A549 (cell line): ENCODE measurements at regions not wholly inside any gene's neighbourhood (a gene's known extent, or its start where the extent isn't known, plus 50 kb on each side); places are given as distances from the start of the nearest gene placed in this dataset.

Source experiments
- ATAC-seq, 2 experiments: fragments of 200-7000 bp in 1 of 2; fragments of >200 bp in 1 of 2; cut with Nextera tagmentation in 1 of 2; cut with Tn5 transposase in 1 of 2; 3 replicates each; pipeline versions ENCODE4 v1.8.0 to v1.9.1; 2018 to 2020; ENCODE audit warnings: mild to moderate bottlenecking in 1 of 2, moderate library complexity in 1 of 2
- CTCF ChIA-PET: fragments of 300-600 bp; sonication (Branson Sonifier 250); formaldehyde crosslinking; extraction: SDS; loops from one replicate; lab custom pipeline; 2021; ENCODE audit warnings: antibody characterized with exemption, inconsistent platforms; lab: Yijun Ruan, JAX
- POLR2A ChIA-PET: fragments of 350-600 bp; formaldehyde crosslinking; extraction: SDS; loops from one replicate; lab custom pipeline; 2021; ENCODE audit warnings: antibody characterized with exemption, inconsistent platforms; lab: Yijun Ruan, JAX
- DNase-seq, 2 experiments: peaks; one replicate each; pipeline versions ENCODE4 v3.0.0 to v3.0.0-alpha.2; 2011 to 2016; ENCODE audit warnings: low read depth in 1 of 2, low spot score in 1 of 2
- FAIRE-seq: peaks from 2 replicates; lab custom pipeline; 2011; peaks lifted over from hg19 to GRCh38; lab: Jason Lieb, UNC
- H3K27ac ChIP-seq, 2 experiments: fragments of >200 bp; sonication (Bioruptor Twin); formaldehyde crosslinking; 3 replicates each; pipeline ENCODE4 v1.5.1; 2016 to 2017
- H3K4me1 ChIP-seq: fragments of >200 bp; sonication (Bioruptor Twin); formaldehyde crosslinking; 3 replicates; pipeline ENCODE4 v1.6.1; 2016
- H3K4me2 ChIP-seq: fragments of >200 bp; sonication (Bioruptor Twin); formaldehyde crosslinking; 3 replicates; pipeline ENCODE4 v1.6.1; 2016
- H3K4me3 ChIP-seq: fragments of >200 bp; sonication (Bioruptor Twin); formaldehyde crosslinking; 3 replicates; pipeline ENCODE4 v1.5.1; 2016
- H3K9me3 ChIP-seq: fragments of >200 bp; sonication (Bioruptor Twin); formaldehyde crosslinking; 3 replicates; pipeline ENCODE4 v1.6.1; 2016
- ATOH8 ChIP-seq: fragments of 250-450 bp; sonication (Bioruptor Pico); IDR thresholded peaks from 2 replicates; pipeline ENCODE4 v1.5.0; 2020; ENCODE audit warnings: low read depth, mild to moderate bottlenecking, moderate library complexity
- BHLHE40 ChIP-seq: IDR thresholded peaks from 2 replicates; pipeline ENCODE4 v1.6.1; 2012; ENCODE audit warnings: low read depth, low read length, inconsistent platforms
- CBX2 ChIP-seq: fragments of 200-600 bp; sonication (generic); IDR thresholded peaks from 2 replicates; pipeline ENCODE4 v1.6.1; 2016; ENCODE audit warnings: low read depth, mild to moderate bottlenecking, borderline replicate concordance
- CHD4 ChIP-seq: fragments of 200-600 bp; sonication (generic); IDR thresholded peaks from 2 replicates; pipeline ENCODE4 v1.6.1; 2016; ENCODE audit warnings: antibody characterized with exemption, mild to moderate bottlenecking, borderline replicate concordance
- EHMT2 ChIP-seq: fragments of 200-600 bp; sonication (generic); IDR thresholded peaks from 2 replicates; pipeline ENCODE4 v1.6.1; 2016; ENCODE audit warnings: antibody characterized with exemption, low read depth, mild to moderate bottlenecking, moderate library complexity
- EP300 ChIP-seq, 2 experiments: fragments of >200 bp; sonication (Bioruptor Twin); formaldehyde crosslinking; IDR thresholded peaks; 2 replicates in 1 of 2; 3 replicates in 1 of 2; pipeline ENCODE4 v1.6.1; 2016 to 2017
- FOSB ChIP-seq: fragments of 250-450 bp; sonication (Bioruptor Pico); IDR thresholded peaks from 2 replicates; pipeline ENCODE4 v1.5.0; 2020; ENCODE audit warnings: mild to moderate bottlenecking, moderate library complexity
- HEYL ChIP-seq: fragments of 250-450 bp; sonication (Bioruptor Pico); IDR thresholded peaks from 2 replicates; pipeline ENCODE4 v1.8.0; 2021; ENCODE audit warnings: mild to moderate bottlenecking, moderate library complexity
- HOXA7 ChIP-seq: fragments of 250-450 bp; sonication (Bioruptor Pico); IDR thresholded peaks from 2 replicates; pipeline ENCODE4 v1.5.0; 2020; ENCODE audit warnings: mild to moderate bottlenecking, moderate library complexity
- HOXB13 ChIP-seq: fragments of 250-450 bp; sonication (Bioruptor Pico); IDR thresholded peaks from 2 replicates; pipeline ENCODE4 v1.5.0; 2020; ENCODE audit warnings: low read depth, mild to moderate bottlenecking, moderate library complexity
- MAZ ChIP-seq: fragments of 150-350 bp; IDR thresholded peaks from 2 replicates; pipeline ENCODE4 v1.6.1; 2014; ENCODE audit warnings: antibody characterized with exemption, low read depth, low read length, borderline replicate concordance
- MYC ChIP-seq: IDR thresholded peaks from 2 replicates; pipeline ENCODE4 v1.6.1; 2012; ENCODE audit warnings: mild to moderate bottlenecking, inconsistent platforms, low read length, improper control_type of control experiment, borderline replicate concordance
- NFE2L2 ChIP-seq: fragments of 150-350 bp; conservative IDR thresholded peaks from 2 replicates; pipeline ENCODE4 v1.6.1; 2014; ENCODE audit warnings: low read length
- NPAS2 ChIP-seq: fragments of 250-450 bp; sonication (Bioruptor Pico); IDR thresholded peaks from 2 replicates; pipeline ENCODE4 v1.8.0; 2022; ENCODE audit warnings: mild to moderate bottlenecking, moderate library complexity, borderline replicate concordance
- NR3C1 ChIP-seq: fragments of >200 bp; sonication (Bioruptor Twin); formaldehyde crosslinking; IDR thresholded peaks from 3 replicates; pipeline ENCODE4 v1.6.1; 2017
- POLR2A ChIP-seq: IDR thresholded peaks from 2 replicates; pipeline ENCODE4 v1.6.1; 2012; ENCODE audit warnings: mild to moderate bottlenecking, low read length
- POLR2AphosphoS2 ChIP-seq: conservative IDR thresholded peaks from 2 replicates; pipeline ENCODE4 v1.6.1; 2012; ENCODE audit warnings: low read length, improper control_type of control experiment, inconsistent platforms
- RARB ChIP-seq: fragments of 250-450 bp; sonication (Bioruptor Pico); IDR thresholded peaks from 2 replicates; pipeline ENCODE4 v1.8.0; 2021; ENCODE audit warnings: mild to moderate bottlenecking, moderate library complexity
- REST ChIP-seq: fragments of 200-600 bp; sonication (generic); IDR thresholded peaks from 2 replicates; pipeline ENCODE4 v1.6.1; 2016; ENCODE audit warnings: antibody characterized with exemption, mild to moderate bottlenecking, moderate library complexity
- RFX5 ChIP-seq: fragments of 450-650 bp; IDR thresholded peaks from 2 replicates; pipeline ENCODE4 v1.7.1; 2014; ENCODE audit warnings: antibody characterized with exemption, mild to moderate bottlenecking, moderate library complexity
- RNF2 ChIP-seq: fragments of 200-600 bp; sonication (generic); IDR thresholded peaks from 2 replicates; pipeline ENCODE4 v1.6.1; 2016; ENCODE audit warnings: low read depth, mild to moderate bottlenecking, antibody characterized with exemption, moderate library complexity, borderline replicate concordance
- SMC3 ChIP-seq: fragments of >200 bp; sonication (Bioruptor Twin); formaldehyde crosslinking; IDR thresholded peaks from 3 replicates; pipeline ENCODE4 v1.6.1; 2018; ENCODE audit warnings: inconsistent platforms
- TFCP2L1 ChIP-seq: fragments of 250-450 bp; sonication (Bioruptor Pico); IDR thresholded peaks from 2 replicates; pipeline ENCODE4 v1.5.0; 2021; ENCODE audit warnings: mild to moderate bottlenecking
- TP53 ChIP-seq: fragments of 250-450 bp; sonication (Bioruptor Pico); IDR thresholded peaks from 2 replicates; pipeline ENCODE4 v1.5.0; 2021; ENCODE audit warnings: mild to moderate bottlenecking, moderate library complexity
- ZC3H11A ChIP-seq: fragments of 450-650 bp; IDR thresholded peaks from 2 replicates; pipeline ENCODE4 v1.6.1; 2014; ENCODE audit warnings: antibody characterized with exemption, mild to moderate bottlenecking
- ZFP36 ChIP-seq: fragments of 450-650 bp; IDR thresholded peaks from 2 replicates; pipeline ENCODE4 v1.6.1; 2014; ENCODE audit warnings: borderline replicate concordance; ENCODE audit not compliant: partially characterized antibody
- ZSCAN20 ChIP-seq: fragments of 250-450 bp; sonication (Bioruptor Pico); IDR thresholded peaks from 2 replicates; pipeline ENCODE4 v1.8.0; 2022; ENCODE audit warnings: mild to moderate bottlenecking, moderate library complexity
- WGBS: methylation state at CpG from one replicate; pipeline ENCODE4 v1.1.6; 2017; ENCODE audit errors: missing lambda C conversion rate; 5-methylcytosine and 5-hydroxymethylcytosine counted together
- TF ChIP-seq, protein P1 (sequence below): fragments of 150-350 bp; IDR thresholded peaks from 2 replicates; pipeline ENCODE4 v1.6.1; 2014; ENCODE audit warnings: low read depth, mild to moderate bottlenecking, low read length
- TF ChIP-seq, protein P2 (sequence below): fragments of >200 bp; sonication (Bioruptor Twin); formaldehyde crosslinking; IDR thresholded peaks from 2 replicates; pipeline ENCODE4 v1.6.1; 2016
- TF ChIP-seq, protein P3 (sequence below): fragments of 450-650 bp; IDR thresholded peaks from 2 replicates; pipeline ENCODE4 v1.6.1; 2014; ENCODE audit warnings: antibody characterized with exemption

GRCh38 chr4:179182741-179183140, 1740.5 kb upstream of the AGA start:
- no peak for TF ChIP-seq CBX2
- TF ChIP-seq POLR2A = no peak
- no peak for TF ChIP-seq ATOH8 (CRISPR knock-in tag)
- no peak for TF ChIP-seq TFCP2L1 (CRISPR knock-in tag)
- no peak for TF ChIP-seq RFX5
- TF ChIP-seq MYC = no peak
- no peak for TF ChIP-seq NFE2L2
- no peak for TF ChIP-seq NPAS2 (CRISPR knock-in tag)
- TF ChIP-seq, protein P1, sequence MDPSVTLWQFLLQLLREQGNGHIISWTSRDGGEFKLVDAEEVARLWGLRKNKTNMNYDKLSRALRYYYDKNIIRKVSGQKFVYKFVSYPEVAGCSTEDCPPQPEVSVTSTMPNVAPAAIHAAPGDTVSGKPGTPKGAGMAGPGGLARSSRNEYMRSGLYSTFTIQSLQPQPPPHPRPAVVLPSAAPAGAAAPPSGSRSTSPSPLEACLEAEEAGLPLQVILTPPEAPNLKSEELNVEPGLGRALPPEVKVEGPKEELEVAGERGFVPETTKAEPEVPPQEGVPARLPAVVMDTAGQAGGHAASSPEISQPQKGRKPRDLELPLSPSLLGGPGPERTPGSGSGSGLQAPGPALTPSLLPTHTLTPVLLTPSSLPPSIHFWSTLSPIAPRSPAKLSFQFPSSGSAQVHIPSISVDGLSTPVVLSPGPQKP = no peak
- no peak for TF ChIP-seq HOXB13 (CRISPR knock-in tag)
- no peak for TF ChIP-seq ZC3H11A
- TF ChIP-seq POLR2AphosphoS2 = no peak
- no peak for TF ChIP-seq NR3C1
- TF ChIP-seq FOSB (CRISPR knock-in tag) = no peak
- TF ChIP-seq CHD4 = no peak
- TF ChIP-seq, protein P2, sequence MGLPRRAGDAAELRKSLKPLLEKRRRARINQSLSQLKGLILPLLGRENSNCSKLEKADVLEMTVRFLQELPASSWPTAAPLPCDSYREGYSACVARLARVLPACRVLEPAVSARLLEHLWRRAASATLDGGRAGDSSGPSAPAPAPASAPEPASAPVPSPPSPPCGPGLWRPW = no peak
- TF ChIP-seq MAZ = no peak
- no peak for TF ChIP-seq RARB
- TF ChIP-seq ZSCAN20 = no peak
- TF ChIP-seq HEYL (CRISPR knock-in tag) = no peak
- ChIA-PET POLR2A (no interaction called here), CTCF (no interaction called here)
- no peak for FAIRE-seq
- DNase-seq = no peak
- H3K4me2 ChIP-seq = no peak overlapping the region
- ATAC-seq = no peak
- H3K27ac ChIP-seq = no peak overlapping the region
- no peaks in the 10 kb centered on the region for H3K9me3 ChIP-seq
- H3K4me3 ChIP-seq = no peak overlapping the region
- H3K4me1 ChIP-seq = no peaks in the 10 kb centered on the region

DNA sequence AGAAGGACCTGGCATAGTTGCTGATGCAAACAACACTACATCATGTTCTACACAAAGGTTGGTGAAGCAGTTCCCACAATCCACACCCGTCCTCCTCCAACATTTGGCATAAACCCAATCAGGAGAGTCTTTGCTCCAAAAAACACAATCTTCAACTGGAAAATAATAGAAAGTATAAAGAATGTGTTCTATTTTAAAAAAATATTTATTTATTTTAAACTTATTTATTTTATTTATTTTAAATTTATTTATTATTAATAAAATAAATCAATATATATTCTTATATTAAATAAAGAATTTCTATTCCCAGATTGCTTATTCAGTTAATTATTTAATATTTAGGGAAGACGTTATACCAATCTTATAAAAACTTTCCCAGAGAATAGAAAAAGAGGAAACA, 1753.7 kb upstream of the AGA start:
- ChIA-PET POLR2A (no interaction called here), CTCF (no interaction called here)
- Histone ChIP-seq H3K9me3 (no peaks in the 10 kb centered on the region), H3K4me2 (no peak overlapping the region), H3K4me1 (no peaks in the 10 kb centered on the region), H3K27ac (no peak overlapping the region)
- DNase-seq = no peak
- ATAC-seq = no peak
- no peak for FAIRE-seq
- 20% methylated on average over 2 of the region's 2 CpGs for WGBS
- TF ChIP-seq NFE2L2 (no peak), HOXA7 (CRISPR knock-in tag) (no peak), TP53 (CRISPR knock-in tag) (no peak), MAZ (no peak), REST (no peak), RNF2 (no peak), EHMT2 (no peak), NPAS2 (CRISPR knock-in tag) (no peak), BHLHE40 (no peak), ZFP36 (no peak), EP300 (IDR thresholded peaks at IDR 0.05) (no peak), SMC3 (no peak), POLR2AphosphoS2 (no peak)
- TF ChIP-seq, protein P3, sequence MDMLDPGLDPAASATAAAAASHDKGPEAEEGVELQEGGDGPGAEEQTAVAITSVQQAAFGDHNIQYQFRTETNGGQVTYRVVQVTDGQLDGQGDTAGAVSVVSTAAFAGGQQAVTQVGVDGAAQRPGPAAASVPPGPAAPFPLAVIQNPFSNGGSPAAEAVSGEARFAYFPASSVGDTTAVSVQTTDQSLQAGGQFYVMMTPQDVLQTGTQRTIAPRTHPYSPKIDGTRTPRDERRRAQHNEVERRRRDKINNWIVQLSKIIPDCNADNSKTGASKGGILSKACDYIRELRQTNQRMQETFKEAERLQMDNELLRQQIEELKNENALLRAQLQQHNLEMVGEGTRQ = no peak
- TF ChIP-seq, all 56 proteins: peak for 0
- no peak overlapping the region for H3K4me3 ChIP-seq
